ENCODE measurements at regions not wholly inside any gene's neighbourhood (a gene's known extent, or its start where the extent isn't known, plus 50 kb on each side); places are given as distances from the start of the nearest gene placed in this dataset.

DNA sequence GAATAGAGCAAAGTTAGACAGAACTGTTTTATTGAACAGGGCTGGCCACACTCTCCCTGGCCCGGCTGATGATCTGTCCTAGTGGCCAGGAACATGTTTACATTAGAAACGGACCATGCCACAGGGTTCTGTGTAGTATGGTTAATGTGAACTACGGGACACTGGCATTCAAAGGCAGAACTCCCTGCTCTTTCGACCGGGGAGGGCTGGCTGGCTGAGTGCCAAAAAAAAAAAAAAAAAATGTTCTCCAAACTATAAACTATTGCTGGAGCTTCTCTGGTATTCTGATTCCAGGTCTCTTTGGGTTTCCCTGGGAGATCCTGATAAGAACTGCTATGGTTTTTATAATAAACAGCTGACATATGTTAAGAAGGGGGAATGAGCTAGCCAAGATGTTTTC is 1262.6 kb upstream of the SORCS1 start:
- TF ChIP-seq, protein P1, sequence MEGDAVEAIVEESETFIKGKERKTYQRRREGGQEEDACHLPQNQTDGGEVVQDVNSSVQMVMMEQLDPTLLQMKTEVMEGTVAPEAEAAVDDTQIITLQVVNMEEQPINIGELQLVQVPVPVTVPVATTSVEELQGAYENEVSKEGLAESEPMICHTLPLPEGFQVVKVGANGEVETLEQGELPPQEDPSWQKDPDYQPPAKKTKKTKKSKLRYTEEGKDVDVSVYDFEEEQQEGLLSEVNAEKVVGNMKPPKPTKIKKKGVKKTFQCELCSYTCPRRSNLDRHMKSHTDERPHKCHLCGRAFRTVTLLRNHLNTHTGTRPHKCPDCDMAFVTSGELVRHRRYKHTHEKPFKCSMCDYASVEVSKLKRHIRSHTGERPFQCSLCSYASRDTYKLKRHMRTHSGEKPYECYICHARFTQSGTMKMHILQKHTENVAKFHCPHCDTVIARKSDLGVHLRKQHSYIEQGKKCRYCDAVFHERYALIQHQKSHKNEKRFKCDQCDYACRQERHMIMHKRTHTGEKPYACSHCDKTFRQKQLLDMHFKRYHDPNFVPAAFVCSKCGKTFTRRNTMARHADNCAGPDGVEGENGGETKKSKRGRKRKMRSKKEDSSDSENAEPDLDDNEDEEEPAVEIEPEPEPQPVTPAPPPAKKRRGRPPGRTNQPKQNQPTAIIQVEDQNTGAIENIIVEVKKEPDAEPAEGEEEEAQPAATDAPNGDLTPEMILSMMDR (tag by site-specific recombination; IDR thresholded peaks at IDR 0.05) = no peak
- TF ChIP-seq, protein P2, sequence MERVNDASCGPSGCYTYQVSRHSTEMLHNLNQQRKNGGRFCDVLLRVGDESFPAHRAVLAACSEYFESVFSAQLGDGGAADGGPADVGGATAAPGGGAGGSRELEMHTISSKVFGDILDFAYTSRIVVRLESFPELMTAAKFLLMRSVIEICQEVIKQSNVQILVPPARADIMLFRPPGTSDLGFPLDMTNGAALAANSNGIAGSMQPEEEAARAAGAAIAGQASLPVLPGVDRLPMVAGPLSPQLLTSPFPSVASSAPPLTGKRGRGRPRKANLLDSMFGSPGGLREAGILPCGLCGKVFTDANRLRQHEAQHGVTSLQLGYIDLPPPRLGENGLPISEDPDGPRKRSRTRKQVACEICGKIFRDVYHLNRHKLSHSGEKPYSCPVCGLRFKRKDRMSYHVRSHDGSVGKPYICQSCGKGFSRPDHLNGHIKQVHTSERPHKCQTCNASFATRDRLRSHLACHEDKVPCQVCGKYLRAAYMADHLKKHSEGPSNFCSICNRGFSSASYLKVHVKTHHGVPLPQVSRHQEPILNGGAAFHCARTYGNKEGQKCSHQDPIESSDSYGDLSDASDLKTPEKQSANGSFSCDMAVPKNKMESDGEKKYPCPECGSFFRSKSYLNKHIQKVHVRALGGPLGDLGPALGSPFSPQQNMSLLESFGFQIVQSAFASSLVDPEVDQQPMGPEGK (tag by site-specific recombination; IDR thresholded peaks at IDR 0.05) = no peak
- TF ChIP-seq ZNF707 (tag by site-specific recombination; IDR thresholded peaks at IDR 0.05) = no peak
- no peak for TF ChIP-seq ZNF311 (tag by site-specific recombination; IDR thresholded peaks at IDR 0.05; ENCODE audit: borderline replicate concordance)
- TF ChIP-seq, protein P3, sequence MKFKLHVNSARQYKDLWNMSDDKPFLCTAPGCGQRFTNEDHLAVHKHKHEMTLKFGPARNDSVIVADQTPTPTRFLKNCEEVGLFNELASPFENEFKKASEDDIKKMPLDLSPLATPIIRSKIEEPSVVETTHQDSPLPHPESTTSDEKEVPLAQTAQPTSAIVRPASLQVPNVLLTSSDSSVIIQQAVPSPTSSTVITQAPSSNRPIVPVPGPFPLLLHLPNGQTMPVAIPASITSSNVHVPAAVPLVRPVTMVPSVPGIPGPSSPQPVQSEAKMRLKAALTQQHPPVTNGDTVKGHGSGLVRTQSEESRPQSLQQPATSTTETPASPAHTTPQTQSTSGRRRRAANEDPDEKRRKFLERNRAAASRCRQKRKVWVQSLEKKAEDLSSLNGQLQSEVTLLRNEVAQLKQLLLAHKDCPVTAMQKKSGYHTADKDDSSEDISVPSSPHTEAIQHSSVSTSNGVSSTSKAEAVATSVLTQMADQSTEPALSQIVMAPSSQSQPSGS (tag by site-specific recombination; IDR thresholded peaks at IDR 0.05; ENCODE audit: low read depth) = no peak
- TF ChIP-seq MYNN (tag by site-specific recombination; IDR thresholded peaks at IDR 0.05; ENCODE audit: borderline replicate concordance) = no peak
- TF ChIP-seq, protein P4, sequence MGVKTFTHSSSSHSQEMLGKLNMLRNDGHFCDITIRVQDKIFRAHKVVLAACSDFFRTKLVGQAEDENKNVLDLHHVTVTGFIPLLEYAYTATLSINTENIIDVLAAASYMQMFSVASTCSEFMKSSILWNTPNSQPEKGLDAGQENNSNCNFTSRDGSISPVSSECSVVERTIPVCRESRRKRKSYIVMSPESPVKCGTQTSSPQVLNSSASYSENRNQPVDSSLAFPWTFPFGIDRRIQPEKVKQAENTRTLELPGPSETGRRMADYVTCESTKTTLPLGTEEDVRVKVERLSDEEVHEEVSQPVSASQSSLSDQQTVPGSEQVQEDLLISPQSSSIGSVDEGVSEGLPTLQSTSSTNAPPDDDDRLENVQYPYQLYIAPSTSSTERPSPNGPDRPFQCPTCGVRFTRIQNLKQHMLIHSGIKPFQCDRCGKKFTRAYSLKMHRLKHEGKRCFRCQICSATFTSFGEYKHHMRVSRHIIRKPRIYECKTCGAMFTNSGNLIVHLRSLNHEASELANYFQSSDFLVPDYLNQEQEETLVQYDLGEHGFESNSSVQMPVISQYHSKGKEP (tag by site-specific recombination; IDR thresholded peaks at IDR 0.05) = no peak
- TF ChIP-seq ZNF792 (tag by site-specific recombination; IDR thresholded peaks at IDR 0.05) = no peak
- TF ChIP-seq HOXA7 (CRISPR knock-in tag; IDR thresholded peaks at IDR 0.05; ENCODE audit: borderline replicate concordance) = no peak
